ENCODE measurements at regions not wholly inside any gene's neighbourhood (a gene's known extent, or its start where the extent isn't known, plus 50 kb on each side); places are given as distances from the start of the nearest gene placed in this dataset.

DNA sequence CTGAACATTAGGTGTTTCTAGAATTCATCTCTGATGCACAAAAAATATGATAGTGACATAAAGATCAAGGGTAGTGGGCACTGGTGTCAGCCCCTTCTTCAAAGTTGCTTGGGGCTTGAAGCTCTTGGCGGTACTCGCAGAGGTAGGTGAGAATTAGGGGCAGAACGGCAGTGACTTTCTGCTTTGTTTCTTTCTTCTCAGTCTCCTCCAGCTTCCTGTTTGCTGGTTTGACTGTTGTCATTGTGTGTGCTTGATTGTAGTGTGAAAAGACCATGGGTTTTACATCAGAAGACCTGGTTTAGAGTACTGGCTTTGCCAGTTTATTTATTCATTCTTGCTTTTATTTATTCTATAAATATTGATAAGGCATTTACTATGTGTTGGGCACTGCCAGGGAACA lies 156.7 kb upstream of the PLET1 start:
- Mint-ChIP-seq H3K4me1 (peaks cover 3% of the 10 kb centered on the region), H3K36me3 (no peaks in the 10 kb centered on the region), H3K27ac (no peak overlapping the region), H3K9me3 (peaks cover 0 to 10% (median 3%) of the 10 kb centered on the region in 7 donors), H3K27me3 (ENCODE audit: low read depth in 3 of 3) (peaks cover 2 to 14% (median 13%) of the 10 kb centered on the region in 3 donors), H3K4me3 (no peak overlapping the region)
- intact Hi-C loops (cut with micrococcal nuclease), result loop anchor here in 1 of 2 donors (10.0 kb wide), 1 partner anchor 57 kb away; no protein-coding TSS in a partner anchor
- Histone ChIP-seq H4K20me1 (ENCODE audit: insufficient read depth, low read length) (no peaks in the 10 kb centered on the region), H3K79me2 (ENCODE audit: insufficient read depth, low read length) (no peaks in the 10 kb centered on the region), H3K4me2 (replicated peaks; ENCODE audit: extremely low read depth, low read length, poor library complexity, severe bottlenecking) (no peak overlapping the region), H3K27ac (ENCODE audit: low read depth in 1 of 2, low read length in 2 of 2) (no peak overlapping the region), H3K9ac (ENCODE audit: insufficient read depth, low read length, poor library complexity, severe bottlenecking) (no peak overlapping the region), H3K4me1 (ENCODE audit: control insufficient read depth in 1 of 2, insufficient read depth in 2 of 2, low read length in 2 of 2) (no peaks in the 10 kb centered on the region), H2AFZ (ENCODE audit: insufficient read depth, low read depth, low read length, poor library complexity, severe bottlenecking) (no peak overlapping the region), H3K4me3 (replicated peaks in 1 of 3; ENCODE audit: low read depth in 2 of 3, low read length in 3 of 3) (no peak overlapping the region), H3K9me3 (replicated peaks in 1 of 2; ENCODE audit: control insufficient read depth in 1 of 2, insufficient read depth in 1 of 2, low read length in 2 of 2) (peaks cover 0 to 9% of the 10 kb centered on the region in 2 donors), H3K27me3 (ENCODE audit: control insufficient read depth in 2 of 2, insufficient read depth in 2 of 2, low read length in 2 of 2) (peaks cover 2 to 6% of the 10 kb centered on the region in 2 donors), H3K36me3 (replicated peaks in 1 of 2; ENCODE audit: control insufficient read depth in 1 of 2, insufficient read depth in 2 of 2, low read length in 2 of 2) (no peaks in the 10 kb centered on the region)
- TF ChIP-seq CTCF (IDR thresholded peaks at IDR 0.05), result no peak
- DNase-seq, result no peak
- no CpG with 5 or more reads among the region's 3 CpGs for WGBS (ENCODE audit: insufficient coverage)

DNA sequence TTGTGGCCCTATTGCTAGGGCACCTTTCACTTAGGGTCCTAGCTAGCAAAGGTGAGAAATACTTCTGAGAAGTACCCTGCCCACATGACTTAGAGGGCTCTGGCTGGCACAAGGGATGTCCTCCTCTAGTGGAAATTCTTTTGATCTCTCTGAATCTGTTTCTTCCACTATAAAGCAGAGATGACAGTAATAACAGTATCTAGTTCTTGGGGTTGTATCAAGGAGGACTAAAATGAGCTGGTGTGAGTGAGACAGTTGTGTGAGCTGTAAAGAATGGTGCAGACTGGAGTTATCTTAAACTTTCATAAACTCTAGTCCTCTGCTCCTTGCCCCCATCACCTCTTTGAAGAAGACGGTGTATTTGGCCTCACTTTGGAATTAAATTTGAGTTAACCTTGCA lies 157.8 kb upstream of the PLET1 start:
- intact Hi-C loops (cut with micrococcal nuclease), result loop anchor here in 1 of 2 donors (10.0 kb wide), 1 partner anchor 56 kb away; no protein-coding TSS in a partner anchor
- H3K4me3 Mint-ChIP-seq, result no peak overlapping the region
- no peak overlapping the region for H3K27ac Mint-ChIP-seq
- Histone ChIP-seq H3K79me2 (ENCODE audit: insufficient read depth, low read length) (no peaks in the 10 kb centered on the region), H3K4me3 (replicated peaks in 1 of 3; ENCODE audit: low read depth in 2 of 3, low read length in 3 of 3) (no peak overlapping the region), H3K4me2 (replicated peaks; ENCODE audit: extremely low read depth, low read length, poor library complexity, severe bottlenecking) (no peak overlapping the region), H4K20me1 (ENCODE audit: insufficient read depth, low read length) (no peaks in the 10 kb centered on the region), H2AFZ (ENCODE audit: insufficient read depth, low read depth, low read length, poor library complexity, severe bottlenecking) (no peak overlapping the region), H3K9ac (ENCODE audit: insufficient read depth, low read length, poor library complexity, severe bottlenecking) (no peak overlapping the region), H3K36me3 (replicated peaks in 1 of 2; ENCODE audit: control insufficient read depth in 1 of 2, insufficient read depth in 2 of 2, low read length in 2 of 2) (no peaks in the 10 kb centered on the region), H3K4me1 (ENCODE audit: control insufficient read depth in 1 of 2, insufficient read depth in 2 of 2, low read length in 2 of 2) (no peaks in the 10 kb centered on the region), H3K9me3 (replicated peaks in 1 of 2; ENCODE audit: control insufficient read depth in 1 of 2, insufficient read depth in 1 of 2, low read length in 2 of 2) (peaks cover 0 to 6% of the 10 kb centered on the region in 2 donors), H3K27me3 (ENCODE audit: control insufficient read depth in 2 of 2, insufficient read depth in 2 of 2, low read length in 2 of 2) (peaks cover 4 to 6% of the 10 kb centered on the region in 2 donors), H3K27ac (ENCODE audit: low read depth in 1 of 2, low read length in 2 of 2) (no peak overlapping the region)
- no peak for DNase-seq
- no peak for TF ChIP-seq CTCF (IDR thresholded peaks at IDR 0.05)
- no CpG with 5 or more reads among the region's 1 CpG for WGBS (ENCODE audit: insufficient coverage)
- peaks cover 0 to 8% (median 3%) of the 10 kb centered on the region in 7 donors for H3K9me3 Mint-ChIP-seq
- H3K36me3 Mint-ChIP-seq, result no peaks in the 10 kb centered on the region
- H3K27me3 Mint-ChIP-seq (ENCODE audit: low read depth in 3 of 3), result peaks cover 2 to 18% (median 13%) of the 10 kb centered on the region in 3 donors
- no peaks in the 10 kb centered on the region for H3K4me1 Mint-ChIP-seq
